ENCODE measurements at regions not wholly inside any gene's neighbourhood (a gene's known extent, or its start where the extent isn't known, plus 50 kb on each side); places are given as distances from the start of the nearest gene placed in this dataset.
"Not testable (repeated sequence)": the region's sequence is repeated elsewhere in the genome, so short reads cannot be mapped to it uniquely, and the experiment has no call there.

GRCh38 chr7:63096141-63096540, 902.5 kb upstream of the ZNF722 start:
- DNase-seq (ENCODE audit: low spot score) (no peak), ATAC-seq (no peak)

GRCh38 chr7:63104666-63105065, 894.0 kb upstream of the ZNF722 start:
- DNase-seq (ENCODE audit: low spot score) (no peak), ATAC-seq (no peak)

- ATAC-seq (no peak), DNase-seq (ENCODE audit: low spot score) (no peak)
These were observed 892.7 kb upstream of the ZNF722 start for GRCh38 chr7:63105978-63106377.

GRCh38 chr7:63106506-63107388, 891.9 kb upstream of the ZNF722 start:
- no peak for ATAC-seq
- no peak for DNase-seq (ENCODE audit: low spot score)

GRCh38 chr7:63111511-63111910, 887.1 kb upstream of the ZNF722 start:
- DNase-seq (ENCODE audit: low spot score); ATAC-seq: not testable (repeated sequence)

- ATAC-seq (no peak), DNase-seq (ENCODE audit: low spot score) (no peak)
These were observed 885.6 kb upstream of the ZNF722 start for GRCh38 chr7:63112764-63113712.

GRCh38 chr7:63113713-63114285, 884.9 kb upstream of the ZNF722 start:
- DNase-seq (ENCODE audit: low spot score) (no peak), ATAC-seq (no peak)

- no peak for ATAC-seq
- no peak for DNase-seq (ENCODE audit: low spot score)
These were observed 884.2 kb upstream of the ZNF722 start for GRCh38 chr7:63114371-63114985.

Data from left lobe of liver (tissue), 2 donors.